GM19438 (cell line): ENCODE measurements at regions not wholly inside any gene's neighbourhood (a gene's known extent, or its start where the extent isn't known, plus 50 kb on each side); places are given as distances from the start of the nearest gene placed in this dataset.

Source experiments
- ATAC-seq: cut with Tn5 transposase; IDR thresholded peaks from one replicate; pipeline ENCODE4 v1.9.1; 2021; ENCODE audit warnings: low read depth; ENCODE audit not compliant: unreplicated experiment

- ATAC-seq: no peak
Measured at GRCh38 chr10:85170026-85170425, 841.6 kb downstream of the CCSER2 start.

GRCh38 chr10:85175635-85176034 is 847.2 kb downstream of the CCSER2 start:
- ATAC-seq: no peak

GRCh38 chr10:85177767-85178166 is 849.4 kb downstream of the CCSER2 start:
- ATAC-seq: no peak

GRCh38 chr10:85187047-85187446 is 858.7 kb downstream of the CCSER2 start:
- no peak for ATAC-seq

DNA sequence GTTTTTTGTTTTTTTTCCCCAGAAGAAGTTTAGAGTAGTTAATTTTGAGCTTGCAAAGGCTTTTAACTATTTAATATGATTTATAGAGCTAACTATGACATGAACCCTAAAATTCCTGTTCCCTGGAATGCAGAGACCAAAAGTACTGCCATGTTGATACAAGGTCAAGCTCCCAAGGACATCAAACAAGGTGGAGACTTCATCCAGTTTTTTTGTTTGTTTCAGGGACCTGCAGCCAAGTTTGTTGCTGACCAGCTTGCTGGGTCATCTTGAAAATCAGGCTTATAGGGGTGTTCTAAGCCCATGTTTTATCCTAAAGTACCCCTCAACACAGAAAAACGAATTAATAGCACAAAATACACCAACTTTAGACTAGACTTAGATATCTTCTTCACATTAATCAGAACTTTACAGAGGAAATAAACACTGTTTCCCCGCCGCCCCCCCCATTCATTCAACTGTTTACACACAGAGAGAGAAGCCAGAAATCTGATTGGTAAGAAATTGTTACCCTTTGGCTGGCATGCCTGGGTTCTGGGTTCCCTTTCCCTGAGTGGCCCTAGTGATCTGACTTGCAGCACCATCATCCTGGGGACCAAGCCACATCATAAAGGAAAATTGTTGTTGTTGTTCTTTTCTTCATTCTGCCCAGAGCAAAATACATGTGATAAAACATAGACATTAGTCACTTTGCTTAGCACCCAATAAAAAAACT is 860.5 kb downstream of the CCSER2 start:
- no peak for ATAC-seq

DNA sequence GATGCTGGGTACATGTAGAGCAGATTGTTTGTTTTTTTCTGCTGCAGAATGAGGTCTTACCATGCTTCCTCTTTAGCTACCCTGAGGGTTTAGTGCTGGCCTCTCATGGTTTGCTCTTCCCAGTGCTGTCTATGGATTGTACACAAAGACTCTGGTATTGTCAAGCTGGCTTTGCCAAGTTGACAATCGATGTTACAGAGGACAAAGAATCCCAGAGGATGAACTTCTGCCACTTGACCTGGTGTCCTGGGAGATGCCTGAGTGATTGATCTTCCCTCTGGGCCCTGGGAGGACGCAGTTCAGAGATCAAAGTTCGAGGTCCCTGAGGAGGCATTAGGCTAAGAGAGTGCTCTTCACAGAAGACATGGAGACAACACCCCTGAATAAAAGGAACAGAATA is 865.4 kb downstream of the CCSER2 start:
- no peak for ATAC-seq

- ATAC-seq: no peak
Measured at GRCh38 chr10:85194706-85195105, 866.3 kb downstream of the CCSER2 start.

- ATAC-seq: no peak
Measured at GRCh38 chr10:85195596-85195995, 867.2 kb downstream of the CCSER2 start.

DNA sequence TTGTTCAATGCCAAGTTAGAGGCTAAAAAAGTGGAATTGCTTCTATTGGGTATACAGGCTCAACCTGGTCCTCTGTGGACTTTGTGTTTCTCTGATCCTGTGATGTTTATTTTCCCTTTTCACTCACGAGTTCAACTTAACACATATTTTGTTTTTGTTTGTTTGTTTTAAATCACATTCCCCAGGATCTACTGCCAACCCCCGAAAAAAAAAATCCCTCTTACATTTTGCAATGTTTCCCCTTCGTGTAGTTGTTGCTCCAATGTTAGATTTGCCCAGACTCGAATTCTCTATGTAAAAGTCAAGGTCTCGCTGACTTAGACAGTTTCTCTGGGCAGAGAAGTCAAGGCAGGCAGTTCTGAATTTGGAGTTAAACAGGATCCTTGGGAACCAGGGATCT is 876.4 kb downstream of the CCSER2 start:
- ATAC-seq: no peak

DNA sequence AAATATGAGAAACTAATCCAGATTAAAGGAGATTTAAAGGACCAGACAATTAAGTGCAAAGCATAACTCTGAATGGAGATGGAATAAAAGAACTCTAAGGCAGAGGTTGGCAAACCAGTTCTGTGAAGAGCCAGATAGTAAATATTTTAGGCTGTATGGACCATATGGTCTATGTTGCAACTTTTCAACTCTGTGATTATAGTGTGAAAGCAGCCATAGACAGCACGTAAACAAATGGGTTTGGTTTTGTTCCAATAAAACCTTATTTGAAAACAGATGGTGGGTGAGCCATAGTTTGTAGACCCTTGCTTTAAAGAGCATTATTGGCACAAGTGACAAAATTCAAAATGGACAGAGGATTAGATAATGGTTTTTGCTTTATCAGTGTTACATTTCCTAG is 884.1 kb downstream of the CCSER2 start:
- ATAC-seq: no peak

DNA sequence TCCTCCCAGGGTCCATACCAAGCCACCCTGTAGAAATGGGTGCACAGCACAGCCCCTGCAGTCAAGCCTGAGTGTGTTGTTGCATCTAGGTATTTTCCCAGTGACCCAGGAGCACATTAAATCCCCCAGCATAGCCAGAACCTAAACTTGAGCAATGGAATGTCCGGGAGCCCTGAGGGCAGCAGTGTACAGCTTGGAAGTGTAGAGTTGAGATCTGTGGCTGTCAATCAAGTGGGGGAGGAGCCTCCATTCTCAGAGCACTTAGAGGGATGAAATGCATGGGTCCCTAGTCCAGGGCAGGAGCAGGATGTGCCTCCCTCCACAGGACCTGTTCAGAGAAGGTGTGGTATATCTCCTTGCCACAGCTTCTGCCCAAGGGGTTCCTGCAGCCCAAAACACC is 885.1 kb downstream of the CCSER2 start:
- ATAC-seq: no peak

- no peak for ATAC-seq
Measured at GRCh38 chr10:85222300-85222699, 893.9 kb downstream of the CCSER2 start.

DNA sequence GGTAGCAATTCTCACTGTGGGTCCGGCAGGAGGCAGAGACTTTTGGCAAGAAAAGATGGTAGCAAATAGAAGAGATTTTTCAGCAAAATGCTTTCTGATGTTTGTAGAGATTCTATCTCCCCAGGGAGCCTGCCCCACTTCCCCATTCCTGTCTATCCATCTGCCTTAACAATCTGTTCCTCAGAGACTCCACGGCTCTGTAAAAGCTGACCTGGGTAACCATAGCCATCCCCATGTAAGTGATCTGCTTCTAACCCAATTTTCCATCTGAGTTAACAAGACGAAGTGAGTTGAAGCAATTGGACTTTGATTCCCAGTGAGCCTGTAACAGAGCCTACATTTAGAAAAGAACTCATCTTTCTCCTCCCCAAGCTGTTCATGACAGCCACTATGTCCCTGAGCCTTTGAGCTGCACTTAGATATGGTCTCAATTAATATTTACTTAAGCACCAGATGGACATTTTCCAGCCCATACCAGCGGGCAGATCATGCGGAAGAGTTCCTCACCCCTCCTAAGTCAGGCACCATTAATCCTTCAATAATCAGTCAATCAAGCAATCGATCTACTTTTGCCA is 896.1 kb downstream of the CCSER2 start:
- ATAC-seq: no peak

DNA sequence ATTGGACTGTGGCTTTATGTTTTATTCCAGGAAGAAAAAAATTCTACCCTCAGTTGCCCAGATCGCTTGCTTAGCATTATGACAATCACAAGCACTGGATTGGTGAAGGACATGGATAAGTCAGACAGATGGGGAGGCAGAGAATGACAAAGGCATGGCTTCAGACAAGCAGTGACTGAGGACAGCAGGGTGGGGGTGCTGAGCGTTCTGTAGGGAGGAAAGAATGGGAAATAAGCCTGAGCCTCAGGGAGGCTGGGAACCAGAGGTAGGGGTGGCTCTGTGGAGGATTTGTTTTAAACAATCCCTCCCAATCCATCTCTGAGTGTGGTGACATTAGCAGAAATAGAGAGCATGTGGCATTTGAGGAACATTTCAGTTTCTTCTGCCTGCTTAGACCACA is 896.9 kb downstream of the CCSER2 start:
- no peak for ATAC-seq

DNA sequence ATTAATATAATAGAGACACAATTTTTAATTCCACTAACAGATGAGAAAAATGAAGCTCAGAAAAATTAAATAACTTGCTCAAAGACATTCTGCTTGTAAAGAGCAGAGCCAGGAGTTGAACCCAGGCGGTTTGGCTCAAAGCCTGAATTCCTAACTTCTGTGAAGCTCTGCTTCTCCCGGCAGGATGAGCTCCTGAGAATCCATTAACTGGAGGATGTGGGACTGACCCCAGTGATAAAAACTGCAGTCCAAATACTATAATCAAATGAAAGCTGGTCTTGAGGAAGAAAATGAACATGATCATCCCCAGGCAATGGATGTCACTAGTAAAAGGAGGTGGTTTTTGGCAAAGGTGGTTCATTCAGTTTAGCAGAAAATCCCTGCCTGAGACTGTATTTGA is 898.2 kb downstream of the CCSER2 start:
- no peak for ATAC-seq

GRCh38 chr10:85228726-85229125 is 900.3 kb downstream of the CCSER2 start:
- no peak for ATAC-seq

DNA sequence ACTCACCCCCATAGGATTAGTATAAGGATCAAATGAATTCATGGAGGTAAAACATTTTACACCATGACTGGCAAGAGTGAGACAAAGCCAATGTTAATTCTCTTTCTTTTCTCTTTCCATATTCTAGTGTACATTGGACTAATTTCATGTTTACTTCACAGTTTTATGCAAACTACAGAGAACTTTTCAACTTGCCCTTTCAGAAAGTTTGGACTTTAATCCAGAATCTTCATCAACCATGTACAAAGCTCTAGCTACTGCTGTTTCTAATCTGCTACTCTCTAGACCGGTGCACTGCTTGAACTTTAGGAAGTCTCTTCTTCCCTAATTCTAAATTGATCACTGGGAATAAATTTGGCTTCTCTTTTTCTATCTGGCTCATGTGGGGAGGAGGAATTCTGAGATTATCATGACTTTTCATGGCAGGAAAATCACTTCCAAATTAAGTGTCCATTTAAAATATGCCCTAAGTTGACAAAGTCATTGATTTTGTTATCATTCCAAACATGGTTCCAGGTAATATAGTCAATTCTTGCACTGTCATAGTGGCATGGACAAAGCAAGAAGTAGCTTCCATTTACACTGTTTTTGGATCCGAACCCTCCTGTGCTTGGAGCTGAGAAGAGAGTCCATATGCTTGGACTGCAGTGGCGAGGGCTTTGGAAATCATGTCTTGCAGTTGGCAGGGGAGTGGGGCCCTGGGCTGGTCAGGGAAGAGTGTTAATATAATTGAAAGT is 903.3 kb downstream of the CCSER2 start:
- ATAC-seq: no peak

DNA sequence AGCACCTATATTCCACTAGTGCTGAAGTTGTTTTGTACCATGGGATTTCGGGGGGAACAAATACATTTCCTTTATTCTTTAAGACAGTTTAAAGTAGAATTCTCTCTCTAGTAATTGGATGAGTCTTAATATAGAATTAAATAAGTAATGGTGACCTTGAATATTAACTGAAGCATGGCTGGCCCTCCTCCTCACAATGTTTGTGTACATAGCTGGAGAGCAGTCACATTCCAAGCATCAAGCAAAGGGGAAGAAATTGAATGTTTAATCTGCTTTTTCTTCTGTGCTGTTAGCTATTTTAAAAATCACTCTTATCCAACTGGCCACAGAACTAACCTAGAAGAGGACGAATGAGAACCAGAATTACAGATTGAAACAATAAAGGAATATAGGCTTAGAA is 906.9 kb downstream of the CCSER2 start:
- ATAC-seq: no peak

GRCh38 chr10:85238676-85239075 is 910.3 kb downstream of the CCSER2 start:
- no peak for ATAC-seq

GRCh38 chr10:85250304-85250703 is 921.9 kb downstream of the CCSER2 start:
- no peak for ATAC-seq

- ATAC-seq: no peak
Measured at GRCh38 chr10:85256481-85256880, 928.1 kb downstream of the CCSER2 start.

- no peak for ATAC-seq
Measured at GRCh38 chr10:85259908-85260307, 931.5 kb downstream of the CCSER2 start.
